ENCODE measurements at regions not wholly inside any gene's neighbourhood (a gene's known extent, or its start where the extent isn't known, plus 50 kb on each side); places are given as distances from the start of the nearest gene placed in this dataset.
A peak's percentile ranks its signal among the peaks of the same experiment; 100 is the strongest.

DNA sequence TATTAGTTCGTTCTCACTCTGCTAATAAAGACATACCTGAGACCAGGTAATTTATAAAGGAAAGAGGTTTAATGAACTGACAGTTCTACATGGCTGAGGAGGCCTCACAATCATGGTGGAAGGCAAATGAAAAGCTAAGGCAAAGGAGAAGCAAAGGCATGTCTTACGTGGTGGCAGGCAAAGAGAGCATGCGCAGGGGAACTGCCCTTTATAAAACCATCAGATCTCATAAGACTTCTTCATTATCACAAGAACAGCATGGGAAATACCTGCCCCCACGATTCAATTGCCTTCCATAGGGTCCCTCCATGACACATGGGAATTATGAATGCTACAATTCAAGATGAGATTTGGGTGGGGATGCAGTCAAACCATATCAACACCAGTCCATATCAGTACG lies 133.5 kb downstream of the ZNF621 start:
- H3K4me3 Mint-ChIP-seq, result no peak overlapping the region
- DNase-seq (no peak), ATAC-seq (ENCODE audit: low read depth) (no peak)
- POLR2A ChIA-PET, result no interaction called here
- TF ChIP-seq, protein P1, sequence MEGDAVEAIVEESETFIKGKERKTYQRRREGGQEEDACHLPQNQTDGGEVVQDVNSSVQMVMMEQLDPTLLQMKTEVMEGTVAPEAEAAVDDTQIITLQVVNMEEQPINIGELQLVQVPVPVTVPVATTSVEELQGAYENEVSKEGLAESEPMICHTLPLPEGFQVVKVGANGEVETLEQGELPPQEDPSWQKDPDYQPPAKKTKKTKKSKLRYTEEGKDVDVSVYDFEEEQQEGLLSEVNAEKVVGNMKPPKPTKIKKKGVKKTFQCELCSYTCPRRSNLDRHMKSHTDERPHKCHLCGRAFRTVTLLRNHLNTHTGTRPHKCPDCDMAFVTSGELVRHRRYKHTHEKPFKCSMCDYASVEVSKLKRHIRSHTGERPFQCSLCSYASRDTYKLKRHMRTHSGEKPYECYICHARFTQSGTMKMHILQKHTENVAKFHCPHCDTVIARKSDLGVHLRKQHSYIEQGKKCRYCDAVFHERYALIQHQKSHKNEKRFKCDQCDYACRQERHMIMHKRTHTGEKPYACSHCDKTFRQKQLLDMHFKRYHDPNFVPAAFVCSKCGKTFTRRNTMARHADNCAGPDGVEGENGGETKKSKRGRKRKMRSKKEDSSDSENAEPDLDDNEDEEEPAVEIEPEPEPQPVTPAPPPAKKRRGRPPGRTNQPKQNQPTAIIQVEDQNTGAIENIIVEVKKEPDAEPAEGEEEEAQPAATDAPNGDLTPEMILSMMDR (IDR thresholded peaks at IDR 0.05), result no peak
- H3K27ac Mint-ChIP-seq, result no peak overlapping the region
- no peaks in the 10 kb centered on the region for H3K27me3 Mint-ChIP-seq
- H3K36me3 Mint-ChIP-seq (ENCODE audit: low read depth), result no peaks in the 10 kb centered on the region
- intact Hi-C loops (cut with micrococcal nuclease), result no loop called here
- peaks cover 6% of the 10 kb centered on the region for H3K9me3 Mint-ChIP-seq
- CTCF ChIA-PET, result no interaction called here
- H3K4me1 Mint-ChIP-seq, result peaks cover 16% of the 10 kb centered on the region

DNA sequence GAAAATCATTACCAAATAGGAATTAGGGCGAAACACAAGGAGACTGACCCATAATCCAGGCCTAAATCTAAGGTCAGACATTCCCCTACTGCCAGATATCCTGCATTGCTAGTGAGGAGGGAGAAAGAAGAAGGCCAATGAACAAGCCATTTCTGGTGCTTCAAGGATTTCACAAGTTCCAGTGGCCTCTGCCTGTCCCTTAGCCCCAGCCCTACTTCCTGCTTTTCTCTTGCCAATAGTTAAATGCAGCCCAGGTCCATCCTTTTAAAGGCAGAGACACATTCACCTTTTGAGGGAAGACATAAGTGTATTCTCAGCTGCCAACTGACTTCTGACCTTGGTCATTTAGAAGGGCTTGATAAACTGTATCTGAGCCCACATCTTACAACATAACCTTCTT lies 135.8 kb downstream of the ZNF621 start:
- POLR2A ChIA-PET, result interaction anchor here (0.6 kb wide), 1 partner anchor 554 kb away, joined by 4 read pairs; no protein-coding TSS in a partner anchor
- H3K27ac Mint-ChIP-seq, result no peak overlapping the region
- no peak overlapping the region for H3K4me3 Mint-ChIP-seq
- H3K27me3 Mint-ChIP-seq, result no peaks in the 10 kb centered on the region
- no peaks in the 10 kb centered on the region for H3K36me3 Mint-ChIP-seq (ENCODE audit: low read depth)
- intact Hi-C loops (cut with micrococcal nuclease), result loop anchor here (5.0 kb wide), 1 partner anchor 38 kb away; no protein-coding TSS in a partner anchor
- TF ChIP-seq, protein P1 (IDR thresholded peaks at IDR 0.05), result no peak
- CTCF ChIA-PET, result no interaction called here
- no peak for DNase-seq
- peaks cover 6% of the 10 kb centered on the region for H3K9me3 Mint-ChIP-seq
- no peak for ATAC-seq (ENCODE audit: low read depth)
- H3K4me1 Mint-ChIP-seq, result peaks cover 16% of the 10 kb centered on the region

DNA sequence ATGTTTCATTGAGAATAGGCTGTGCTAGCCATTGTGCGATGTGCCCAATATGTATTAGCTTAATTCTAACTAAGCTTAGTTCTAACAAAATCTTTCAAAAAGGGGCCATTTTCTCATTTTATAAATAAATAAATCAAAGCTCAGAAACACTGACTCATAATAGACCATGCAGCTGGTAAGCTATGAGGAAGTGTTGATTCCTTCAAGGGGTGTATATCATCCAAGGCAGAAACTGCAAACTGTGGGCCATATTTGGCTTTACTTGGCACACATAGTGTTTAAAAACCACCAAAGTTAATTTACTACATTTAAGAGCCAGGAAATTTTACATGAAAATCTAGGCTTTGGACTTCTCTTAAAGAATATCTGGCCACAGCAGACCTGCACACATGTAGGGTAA lies 136.5 kb downstream of the ZNF621 start:
- Mint-ChIP-seq H3K9me3 (peaks cover 6% of the 10 kb centered on the region), H3K27me3 (no peaks in the 10 kb centered on the region), H3K36me3 (ENCODE audit: low read depth) (no peaks in the 10 kb centered on the region), H3K4me1 (peaks cover 13% of the 10 kb centered on the region), H3K27ac (no peak overlapping the region), H3K4me3 (no peak overlapping the region)
- ChIA-PET POLR2A (no interaction called here), CTCF (no interaction called here)
- DNase-seq, result no peak
- intact Hi-C loops (cut with micrococcal nuclease), result loop anchor here (5.0 kb wide), 1 partner anchor 39 kb away; no protein-coding TSS in a partner anchor
- TF ChIP-seq, protein P1 (IDR thresholded peaks at IDR 0.05), result no peak
- peak; percentile 52 for ATAC-seq (ENCODE audit: low read depth)

DNA sequence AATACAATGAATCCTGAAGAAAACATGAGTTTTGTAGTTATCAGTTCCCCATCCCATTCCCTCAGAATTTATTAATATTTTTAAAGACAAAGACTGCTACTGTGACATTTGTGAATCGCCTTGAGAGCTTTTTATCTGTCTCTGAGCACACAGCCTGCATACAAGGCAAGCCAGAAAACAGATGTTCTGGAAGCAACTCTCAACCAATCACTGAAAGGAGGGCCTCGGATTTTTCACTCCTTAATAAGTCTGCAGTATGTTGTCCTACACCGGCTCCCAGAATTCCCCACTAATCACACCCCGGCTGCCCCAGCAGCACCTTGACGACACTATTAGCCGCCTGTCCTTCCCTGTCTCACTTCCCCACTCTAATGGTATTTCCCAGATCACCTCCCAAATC lies 138.5 kb downstream of the ZNF621 start:
- Mint-ChIP-seq H3K27ac (no peak overlapping the region), H3K9me3 (peaks cover under 1% of the 10 kb centered on the region), H3K27me3 (no peaks in the 10 kb centered on the region), H3K4me3 (no peak overlapping the region), H3K36me3 (ENCODE audit: low read depth) (no peaks in the 10 kb centered on the region), H3K4me1 (peaks cover 7% of the 10 kb centered on the region)
- intact Hi-C loops (cut with micrococcal nuclease), result loop anchor here (5.0 kb wide), 1 partner anchor 41 kb away; no protein-coding TSS in a partner anchor
- ChIA-PET POLR2A (no interaction called here), CTCF (no interaction called here)
- no peak for ATAC-seq (ENCODE audit: low read depth)
- TF ChIP-seq, protein P1 (IDR thresholded peaks at IDR 0.05), result no peak
- no peak for DNase-seq

DNA sequence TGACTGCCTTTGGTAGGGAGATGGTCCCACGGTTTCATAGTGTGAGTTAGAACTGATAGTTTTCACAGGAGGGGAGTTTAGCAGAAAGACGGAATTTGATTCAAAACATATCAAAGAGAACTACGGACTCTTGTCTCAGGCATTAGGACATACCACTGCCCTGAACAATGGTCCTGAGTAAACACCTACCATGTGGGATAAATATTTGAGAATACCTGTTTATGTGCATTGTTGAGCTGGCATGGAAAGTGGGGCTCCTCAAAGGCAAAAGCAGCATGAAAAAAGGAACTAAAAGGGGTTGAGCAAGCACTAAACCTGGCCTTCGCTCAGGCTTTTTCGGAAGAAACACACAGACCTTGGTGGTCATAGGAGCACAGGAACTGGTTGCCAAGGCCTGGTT lies 144.4 kb downstream of the ZNF621 start:
- TF ChIP-seq, protein P1 (IDR thresholded peaks at IDR 0.05), result no peak
- H3K9me3 Mint-ChIP-seq, result peaks cover 1% of the 10 kb centered on the region
- DNase-seq (no peak), ATAC-seq (ENCODE audit: low read depth) (no peak)
- POLR2A ChIA-PET, result no interaction called here
- H3K36me3 Mint-ChIP-seq (ENCODE audit: low read depth), result peaks cover 5% of the 10 kb centered on the region
- H3K27me3 Mint-ChIP-seq, result no peaks in the 10 kb centered on the region
- H3K27ac Mint-ChIP-seq, result no peak overlapping the region
- CTCF ChIA-PET, result no interaction called here
- H3K4me1 Mint-ChIP-seq, result peaks cover 14% of the 10 kb centered on the region
- no peak overlapping the region for H3K4me3 Mint-ChIP-seq
- intact Hi-C loops (cut with micrococcal nuclease), result no loop called here
